ENCODE measurements at regions not wholly inside any gene's neighbourhood (a gene's known extent, or its start where the extent isn't known, plus 50 kb on each side); places are given as distances from the start of the nearest gene placed in this dataset.

GRCh38 chr1:212181015-212181882, 104.0 kb upstream of the PPP2R5A start:
- Histone ChIP-seq H3K4me1 (replicated peaks in 1 of 2; ENCODE audit: control insufficient read depth in 2 of 2, insufficient read depth in 2 of 2, low read length in 2 of 2) (peaks cover 0 to 4% of the 10 kb centered on the region in 2 experiments; a peak in 3 of 5 replicates), H3K4me3 (no peak overlapping the region), H3K4me2 (ENCODE audit: insufficient read depth, low read length) (no peak overlapping the region), H4K20me1 (replicated peaks; ENCODE audit: control insufficient read depth, insufficient read depth, low read length) (no peaks in the 10 kb centered on the region), H3K79me2 (ENCODE audit: control insufficient read depth, insufficient read depth, low read length) (no peaks in the 10 kb centered on the region), H3K36me3 (ENCODE audit: control insufficient read depth, insufficient read depth, low read length) (no peaks in the 10 kb centered on the region), H3K27ac (ENCODE audit: extremely low read depth, low read depth, low read length) (no peak overlapping the region), H3K9me3 (replicated peaks; ENCODE audit: control insufficient read depth, insufficient read depth, low read depth, low read length) (no peaks in the 10 kb centered on the region), H2AFZ (ENCODE audit: low read depth, low read length) (no peak overlapping the region), H3K27me3 (ENCODE audit: control insufficient read depth in 2 of 2, insufficient read depth in 2 of 2, low read length in 2 of 2) (no peaks in the 10 kb centered on the region), H3K9ac (ENCODE audit: insufficient read depth in 1 of 2, low read depth in 2 of 2, low read length in 2 of 2) (no peak overlapping the region), H3K9me1 (ENCODE audit: control insufficient read depth, insufficient read depth, low read length) (no peaks in the 10 kb centered on the region)
- FAIRE-seq, result no peak
- in situ Hi-C loops (cut with MboI), result no loop called here
- ChIA-PET POLR2A (interaction anchor here (0.7 to 1.6 kb wide), 4 partner anchors 10 to 542 kb away, joined by 3 read pairs; no protein-coding TSS in a partner anchor), CTCF (ENCODE audit: low intra/inter-chr PET ratio) (no interaction called here)
- no peak for DNase-seq (ENCODE audit: extremely low read depth in 1 of 4, low spot score in 3 of 4)
- intact Hi-C loops (cut with micrococcal nuclease), result no loop called here
- WGBS (ENCODE audit: insufficient coverage, low coverage, missing lambda C conversion rate), result 65% methylated on average over 6 of the region's 6 CpGs
- no peak for ATAC-seq
- BruUV-seq (replicated peaks), result no TSS peak
- TF ChIP-seq ASH1L (IDR thresholded peaks at IDR 0.05; ENCODE audit: borderline replicate concordance, low read depth, partially characterized antibody) (no peak), EP400 (IDR thresholded peaks at IDR 0.05) (no peak), ZKSCAN1 (IDR thresholded peaks at IDR 0.05; ENCODE audit: low read depth, low read length) (no peak), ZNF407 (IDR thresholded peaks at IDR 0.05; ENCODE audit: low read depth) (no peak), MAFF (IDR thresholded peaks at IDR 0.05; ENCODE audit: low read length) (peak; percentile 36; the same call in 1 of the 2 replicates), ILF3 (IDR thresholded peaks at IDR 0.05; ENCODE audit: borderline replicate concordance) (no peak), KLF6 (CRISPR knock-in tag; IDR thresholded peaks at IDR 0.05; ENCODE audit: borderline replicate concordance) (no peak), ZNF316 (IDR thresholded peaks at IDR 0.05) (peak; percentile 85), ZNF75A (CRISPR knock-in tag; IDR thresholded peaks at IDR 0.05) (no peak), E2F4 (CRISPR knock-in tag; IDR thresholded peaks at IDR 0.05; ENCODE audit: low read depth) (no peak), MAZ (CRISPR knock-in tag; conservative IDR thresholded peaks at IDR 0.05 in 1 of 2, IDR thresholded peaks at IDR 0.05 in 1 of 2) (no peak), GABPB2 (CRISPR knock-in tag; conservative IDR thresholded peaks at IDR 0.05) (no peak), MAFG (tag; conservative IDR thresholded peaks at IDR 0.05) (peak; percentile 50; the same call in 1 of the 2 replicates)
